ENCODE measurements at regions not wholly inside any gene's neighbourhood (a gene's known extent, or its start where the extent isn't known, plus 50 kb on each side); places are given as distances from the start of the nearest gene placed in this dataset.
"Not testable (repeated sequence)": the region's sequence is repeated elsewhere in the genome, so short reads cannot be mapped to it uniquely, and the experiment has no call there.

- DNase-seq (ENCODE audit: low read depth), result no peak
These were observed 1186.7 kb upstream of the EPHA6 start for GRCh38 chr3:95627697-95628096.

- DNase-seq (ENCODE audit: low read depth), result no peak
These were observed 1184.6 kb upstream of the EPHA6 start for GRCh38 chr3:95629802-95630201.

GRCh38 chr3:95645291-95645690, 1169.1 kb upstream of the EPHA6 start:
- DNase-seq (ENCODE audit: low read depth), result no peak

GRCh38 chr3:95654570-95655362, 1159.6 kb upstream of the EPHA6 start:
- DNase-seq (ENCODE audit: low read depth), result no peak

- no peak for DNase-seq (ENCODE audit: low read depth)
These were observed 1158.9 kb upstream of the EPHA6 start for GRCh38 chr3:95655363-95655986.

- DNase-seq (ENCODE audit: low read depth), result no peak
These were observed 1143.6 kb upstream of the EPHA6 start for GRCh38 chr3:95670765-95671164.

GRCh38 chr3:95673215-95673614, 1141.2 kb upstream of the EPHA6 start:
- no peak for DNase-seq (ENCODE audit: low read depth)

- no peak for DNase-seq (ENCODE audit: low read depth)
These were observed 1108.5 kb upstream of the EPHA6 start for GRCh38 chr3:95705786-95706418.

GRCh38 chr3:95707268-95707667, 1107.1 kb upstream of the EPHA6 start:
- DNase-seq (ENCODE audit: low read depth), result no peak

- no peak for DNase-seq (ENCODE audit: low read depth)
These were observed 1103.7 kb upstream of the EPHA6 start for GRCh38 chr3:95710684-95711083.

GRCh38 chr3:95711789-95712188, 1102.6 kb upstream of the EPHA6 start:
- no peak for DNase-seq (ENCODE audit: low read depth)

- no peak for DNase-seq (ENCODE audit: low read depth)
These were observed 1099.3 kb upstream of the EPHA6 start for GRCh38 chr3:95715128-95715527.

GRCh38 chr3:95717048-95717447, 1097.3 kb upstream of the EPHA6 start:
- no peak for DNase-seq (ENCODE audit: low read depth)

- DNase-seq (ENCODE audit: low read depth), result no peak
These were observed 1096.2 kb upstream of the EPHA6 start for GRCh38 chr3:95718168-95718567.

- DNase-seq (ENCODE audit: low read depth), result no peak
These were observed 1094.9 kb upstream of the EPHA6 start for GRCh38 chr3:95719481-95719880.

- no peak for DNase-seq (ENCODE audit: low read depth)
These were observed 1092.5 kb upstream of the EPHA6 start for GRCh38 chr3:95721938-95722337.

- DNase-seq (ENCODE audit: low read depth), result no peak
These were observed 1088.6 kb upstream of the EPHA6 start for GRCh38 chr3:95725770-95726169.

GRCh38 chr3:95731753-95732152, 1082.6 kb upstream of the EPHA6 start:
- no peak for DNase-seq (ENCODE audit: low read depth)

- no peak for DNase-seq (ENCODE audit: low read depth)
These were observed 1081.1 kb upstream of the EPHA6 start for GRCh38 chr3:95733336-95733735.

- DNase-seq (ENCODE audit: low read depth), result no peak
These were observed 1076.3 kb upstream of the EPHA6 start for GRCh38 chr3:95738045-95738444.

GRCh38 chr3:95744896-95745295, 1069.5 kb upstream of the EPHA6 start:
- DNase-seq (ENCODE audit: low read depth), result not testable (repeated sequence)

GRCh38 chr3:95750097-95750496, 1064.3 kb upstream of the EPHA6 start:
- no peak for DNase-seq (ENCODE audit: low read depth)

- DNase-seq (ENCODE audit: low read depth), result no peak
These were observed 1062.9 kb upstream of the EPHA6 start for GRCh38 chr3:95751509-95751908.
